ENCODE measurements at regions not wholly inside any gene's neighbourhood (a gene's known extent, or its start where the extent isn't known, plus 50 kb on each side); places are given as distances from the start of the nearest gene placed in this dataset.

DNA sequence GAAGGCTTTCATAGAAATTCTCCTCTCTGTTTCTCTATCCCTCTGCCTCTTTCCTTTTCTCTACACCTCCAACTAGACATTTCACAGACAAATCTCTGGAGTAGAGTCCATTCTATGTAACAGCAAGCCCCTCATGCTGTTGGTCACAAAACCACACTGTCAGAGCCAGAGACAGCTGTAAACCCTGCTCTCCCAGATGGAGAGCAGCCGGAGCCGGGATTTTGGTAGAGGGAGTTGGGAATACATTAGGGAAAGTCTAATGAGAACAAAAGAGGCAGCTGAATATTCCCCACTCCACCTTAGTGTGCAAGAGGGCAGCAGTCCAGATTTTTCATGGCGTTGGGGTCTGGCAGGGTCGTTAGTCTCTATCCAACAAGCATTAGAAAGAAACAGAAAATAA, 68.3 kb upstream of the EDN1 start:
- Histone ChIP-seq H3F3A (replicated peaks; ENCODE audit: insufficient read depth) (no peaks in the 10 kb centered on the region), H3K27ac (ENCODE audit: low read depth in 2 of 2, low read length in 1 of 2) (no peak overlapping the region), H2AFZ (ENCODE audit: low read depth) (no peak overlapping the region), H3K4me1 (ENCODE audit: control insufficient read depth in 1 of 2, insufficient read depth in 2 of 2, low read depth in 1 of 2, low read length in 1 of 2) (no peaks in the 10 kb centered on the region), H4K20me1 (ENCODE audit: insufficient read depth) (no peaks in the 10 kb centered on the region), H3K9me2 (no peaks in the 10 kb centered on the region), H3K9ac (no peak overlapping the region), H3K4me3 (ENCODE audit: low read depth in 2 of 2, low read length in 1 of 2) (no peak overlapping the region), H3K9me3 (no peaks in the 10 kb centered on the region), H3K4me2 (no peak overlapping the region), H3K79me2 (ENCODE audit: insufficient read depth) (no peaks in the 10 kb centered on the region), H3K36me3 (replicated peaks in 1 of 2; ENCODE audit: control insufficient read depth in 1 of 2, insufficient read depth in 2 of 2, low read length in 1 of 2) (no peaks in the 10 kb centered on the region), H3K27me3 (ENCODE audit: insufficient read depth) (no peaks in the 10 kb centered on the region)
- ChIA-PET CTCF (no interaction called here), POLR2A (no interaction called here)
- TF ChIP-seq FOXJ3 (CRISPR knock-in tag; IDR thresholded peaks at IDR 0.05) (no peak), RCOR1 (IDR thresholded peaks at IDR 0.05; ENCODE audit: low read length) (no peak), SMC3 (IDR thresholded peaks at IDR 0.05; ENCODE audit: low read depth, low read length) (no peak), POLR2AphosphoS5 (IDR thresholded peaks at IDR 0.05; ENCODE audit: low read depth, low read length) (no peak), CHD2 (IDR thresholded peaks at IDR 0.05; ENCODE audit: low read length, partially characterized antibody) (no peak), RFX5 (IDR thresholded peaks at IDR 0.05; ENCODE audit: low read length) (no peak), GATA2 (CRISPR knock-in tag; IDR thresholded peaks at IDR 0.05) (no peak), FOSL2 (IDR thresholded peaks at IDR 0.05; ENCODE audit: borderline replicate concordance, low read depth) (no peak), YY1 (IDR thresholded peaks at IDR 0.05; ENCODE audit: low read depth) (no peak), CTCF (IDR thresholded peaks at IDR 0.05) (no peak), NRF1 (IDR thresholded peaks at IDR 0.05; ENCODE audit: low read depth, low read length) (no peak)
- TF ChIP-seq, protein P1, sequence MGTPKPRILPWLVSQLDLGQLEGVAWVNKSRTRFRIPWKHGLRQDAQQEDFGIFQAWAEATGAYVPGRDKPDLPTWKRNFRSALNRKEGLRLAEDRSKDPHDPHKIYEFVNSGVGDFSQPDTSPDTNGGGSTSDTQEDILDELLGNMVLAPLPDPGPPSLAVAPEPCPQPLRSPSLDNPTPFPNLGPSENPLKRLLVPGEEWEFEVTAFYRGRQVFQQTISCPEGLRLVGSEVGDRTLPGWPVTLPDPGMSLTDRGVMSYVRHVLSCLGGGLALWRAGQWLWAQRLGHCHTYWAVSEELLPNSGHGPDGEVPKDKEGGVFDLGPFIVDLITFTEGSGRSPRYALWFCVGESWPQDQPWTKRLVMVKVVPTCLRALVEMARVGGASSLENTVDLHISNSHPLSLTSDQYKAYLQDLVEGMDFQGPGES (IDR thresholded peaks at IDR 0.05; ENCODE audit: low read depth, low read length), result no peak
- TF ChIP-seq, protein P2, sequence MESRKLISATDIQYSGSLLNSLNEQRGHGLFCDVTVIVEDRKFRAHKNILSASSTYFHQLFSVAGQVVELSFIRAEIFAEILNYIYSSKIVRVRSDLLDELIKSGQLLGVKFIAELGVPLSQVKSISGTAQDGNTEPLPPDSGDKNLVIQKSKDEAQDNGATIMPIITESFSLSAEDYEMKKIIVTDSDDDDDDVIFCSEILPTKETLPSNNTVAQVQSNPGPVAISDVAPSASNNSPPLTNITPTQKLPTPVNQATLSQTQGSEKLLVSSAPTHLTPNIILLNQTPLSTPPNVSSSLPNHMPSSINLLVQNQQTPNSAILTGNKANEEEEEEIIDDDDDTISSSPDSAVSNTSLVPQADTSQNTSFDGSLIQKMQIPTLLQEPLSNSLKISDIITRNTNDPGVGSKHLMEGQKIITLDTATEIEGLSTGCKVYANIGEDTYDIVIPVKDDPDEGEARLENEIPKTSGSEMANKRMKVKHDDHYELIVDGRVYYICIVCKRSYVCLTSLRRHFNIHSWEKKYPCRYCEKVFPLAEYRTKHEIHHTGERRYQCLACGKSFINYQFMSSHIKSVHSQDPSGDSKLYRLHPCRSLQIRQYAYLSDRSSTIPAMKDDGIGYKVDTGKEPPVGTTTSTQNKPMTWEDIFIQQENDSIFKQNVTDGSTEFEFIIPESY (IDR thresholded peaks at IDR 0.05; ENCODE audit: borderline replicate concordance, low read depth), result no peak
- TF ChIP-seq, protein P3, sequence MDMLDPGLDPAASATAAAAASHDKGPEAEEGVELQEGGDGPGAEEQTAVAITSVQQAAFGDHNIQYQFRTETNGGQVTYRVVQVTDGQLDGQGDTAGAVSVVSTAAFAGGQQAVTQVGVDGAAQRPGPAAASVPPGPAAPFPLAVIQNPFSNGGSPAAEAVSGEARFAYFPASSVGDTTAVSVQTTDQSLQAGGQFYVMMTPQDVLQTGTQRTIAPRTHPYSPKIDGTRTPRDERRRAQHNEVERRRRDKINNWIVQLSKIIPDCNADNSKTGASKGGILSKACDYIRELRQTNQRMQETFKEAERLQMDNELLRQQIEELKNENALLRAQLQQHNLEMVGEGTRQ (IDR thresholded peaks at IDR 0.05; ENCODE audit: borderline replicate concordance, low read depth, low read length), result no peak
- 71% methylated on average over 4 of the region's 4 CpGs for WGBS (ENCODE audit: low lambda C conversion rate)
- no peak for DNase-seq

Data from SK-N-SH (cell line).